ENCODE measurements at regions not wholly inside any gene's neighbourhood (a gene's known extent, or its start where the extent isn't known, plus 50 kb on each side); places are given as distances from the start of the nearest gene placed in this dataset.

DNA sequence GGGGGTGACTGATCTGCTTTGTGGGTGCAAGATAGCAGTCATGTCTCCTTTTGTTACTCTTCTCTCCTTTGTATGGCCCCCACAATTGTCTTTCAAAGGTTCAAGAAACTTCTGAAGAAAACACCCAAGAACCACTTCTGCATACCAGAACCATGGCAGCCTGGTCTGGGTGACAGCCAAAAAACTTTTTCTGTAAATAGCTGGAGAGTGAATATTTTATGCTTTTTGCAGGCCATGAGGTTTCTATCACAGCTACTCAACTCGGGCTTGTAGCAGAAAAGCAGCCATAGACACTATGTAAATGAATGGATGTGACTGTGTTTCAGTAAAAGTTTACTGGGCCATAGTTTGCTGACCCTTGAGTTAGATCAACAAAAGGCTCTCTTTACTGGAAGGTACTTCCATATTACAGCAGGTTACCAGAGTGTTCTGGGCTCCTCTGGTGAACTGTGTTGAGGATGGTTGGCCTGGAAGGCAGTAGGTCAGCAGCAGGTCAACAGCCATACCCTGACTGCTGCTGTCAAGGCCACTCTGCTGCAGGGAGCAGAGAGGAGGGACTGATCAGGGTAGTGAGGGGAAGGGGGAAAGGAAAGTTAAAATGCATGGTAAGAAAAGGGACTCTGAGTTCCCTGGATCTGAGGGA lies 116.4 kb downstream of the GDAP2 start:
- H4K20me1 ChIP-seq (ENCODE audit: insufficient read depth), result no peaks in the 10 kb centered on the region
- H3K36me3 ChIP-seq (replicated peaks in 1 of 2; ENCODE audit: control insufficient read depth in 1 of 2, insufficient read depth in 2 of 2, low read length in 1 of 2), result no peaks in the 10 kb centered on the region
- H3K9me2 ChIP-seq, result no peaks in the 10 kb centered on the region
- H3K4me2 ChIP-seq, result peak overlapping the region; percentile 55; the same call in 1 of the 2 replicates
- H3K9me3 ChIP-seq, result no peaks in the 10 kb centered on the region
- H3K27ac ChIP-seq (ENCODE audit: low read depth in 2 of 2, low read length in 1 of 2), result peak overlapping the region; percentile 73 to 78
- POLR2A ChIA-PET, result no interaction called here
- WGBS (ENCODE audit: low lambda C conversion rate), result 13% methylated on average over 1 of the region's 1 CpG
- DNase-seq, result no peak
- no peak overlapping the region for H3K4me3 ChIP-seq (ENCODE audit: low read depth in 2 of 2, low read length in 1 of 2)
- H2AFZ ChIP-seq (ENCODE audit: low read depth), result peak overlapping the region; percentile 34; the same call in 1 of the 2 replicates
- no peak overlapping the region for H3K9ac ChIP-seq
- no peaks in the 10 kb centered on the region for H3K27me3 ChIP-seq (ENCODE audit: insufficient read depth)
- H3K4me1 ChIP-seq (ENCODE audit: control insufficient read depth in 1 of 2, insufficient read depth in 2 of 2, low read depth in 1 of 2, low read length in 1 of 2), result peaks cover 12 to 14% of the 10 kb centered on the region in 2 experiments; a peak in 3 of 4 replicates
- H3F3A ChIP-seq (replicated peaks; ENCODE audit: insufficient read depth), result peaks cover 18% of the 10 kb centered on the region
- no peaks in the 10 kb centered on the region for H3K79me2 ChIP-seq (ENCODE audit: insufficient read depth)
- TF ChIP-seq SIN3A (IDR thresholded peaks at IDR 0.05; ENCODE audit: borderline replicate concordance, low read depth, low read length) (no peak), GATA2 (CRISPR knock-in tag; IDR thresholded peaks at IDR 0.05) (no peak), YY1 (IDR thresholded peaks at IDR 0.05; ENCODE audit: low read depth) (peak; percentile 23; the same call in 1 of the 2 replicates), JUND (IDR thresholded peaks at IDR 0.05) (peak; percentile 23; the same call in 1 of the 2 replicates), POLR2AphosphoS5 (IDR thresholded peaks at IDR 0.05; ENCODE audit: low read depth, low read length) (peak; percentile 31; the same call in 1 of the 2 replicates), NFIC (IDR thresholded peaks at IDR 0.05; ENCODE audit: borderline replicate concordance) (peak; percentile 65; the same call in 1 of the 2 replicates), TAF1 (IDR thresholded peaks at IDR 0.05; ENCODE audit: borderline replicate concordance, low read depth, low read length) (no peak), FOSL2 (IDR thresholded peaks at IDR 0.05; ENCODE audit: borderline replicate concordance, low read depth) (no peak), TCF12 (IDR thresholded peaks at IDR 0.05) (peak; percentile 79), GABPA (IDR thresholded peaks at IDR 0.05; ENCODE audit: low read depth) (no peak), EP300 (IDR thresholded peaks at IDR 0.05; ENCODE audit: borderline replicate concordance in 1 of 2, low read depth in 1 of 2, low read length in 1 of 2) (peak in 1 of 2 experiments; percentile 49; a peak in 1 of 4 replicates)
- TF ChIP-seq, protein P1, sequence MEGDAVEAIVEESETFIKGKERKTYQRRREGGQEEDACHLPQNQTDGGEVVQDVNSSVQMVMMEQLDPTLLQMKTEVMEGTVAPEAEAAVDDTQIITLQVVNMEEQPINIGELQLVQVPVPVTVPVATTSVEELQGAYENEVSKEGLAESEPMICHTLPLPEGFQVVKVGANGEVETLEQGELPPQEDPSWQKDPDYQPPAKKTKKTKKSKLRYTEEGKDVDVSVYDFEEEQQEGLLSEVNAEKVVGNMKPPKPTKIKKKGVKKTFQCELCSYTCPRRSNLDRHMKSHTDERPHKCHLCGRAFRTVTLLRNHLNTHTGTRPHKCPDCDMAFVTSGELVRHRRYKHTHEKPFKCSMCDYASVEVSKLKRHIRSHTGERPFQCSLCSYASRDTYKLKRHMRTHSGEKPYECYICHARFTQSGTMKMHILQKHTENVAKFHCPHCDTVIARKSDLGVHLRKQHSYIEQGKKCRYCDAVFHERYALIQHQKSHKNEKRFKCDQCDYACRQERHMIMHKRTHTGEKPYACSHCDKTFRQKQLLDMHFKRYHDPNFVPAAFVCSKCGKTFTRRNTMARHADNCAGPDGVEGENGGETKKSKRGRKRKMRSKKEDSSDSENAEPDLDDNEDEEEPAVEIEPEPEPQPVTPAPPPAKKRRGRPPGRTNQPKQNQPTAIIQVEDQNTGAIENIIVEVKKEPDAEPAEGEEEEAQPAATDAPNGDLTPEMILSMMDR (IDR thresholded peaks at IDR 0.05), result no peak
- TF ChIP-seq, protein P2, sequence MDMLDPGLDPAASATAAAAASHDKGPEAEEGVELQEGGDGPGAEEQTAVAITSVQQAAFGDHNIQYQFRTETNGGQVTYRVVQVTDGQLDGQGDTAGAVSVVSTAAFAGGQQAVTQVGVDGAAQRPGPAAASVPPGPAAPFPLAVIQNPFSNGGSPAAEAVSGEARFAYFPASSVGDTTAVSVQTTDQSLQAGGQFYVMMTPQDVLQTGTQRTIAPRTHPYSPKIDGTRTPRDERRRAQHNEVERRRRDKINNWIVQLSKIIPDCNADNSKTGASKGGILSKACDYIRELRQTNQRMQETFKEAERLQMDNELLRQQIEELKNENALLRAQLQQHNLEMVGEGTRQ (IDR thresholded peaks at IDR 0.05; ENCODE audit: borderline replicate concordance, low read depth, low read length), result no peak
- TF ChIP-seq, protein P3, sequence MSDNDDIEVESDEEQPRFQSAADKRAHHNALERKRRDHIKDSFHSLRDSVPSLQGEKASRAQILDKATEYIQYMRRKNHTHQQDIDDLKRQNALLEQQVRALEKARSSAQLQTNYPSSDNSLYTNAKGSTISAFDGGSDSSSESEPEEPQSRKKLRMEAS (IDR thresholded peaks at IDR 0.05; ENCODE audit: low read depth), result peak; percentile 25; the same call in 1 of the 2 replicates
- TF ChIP-seq, protein P4, sequence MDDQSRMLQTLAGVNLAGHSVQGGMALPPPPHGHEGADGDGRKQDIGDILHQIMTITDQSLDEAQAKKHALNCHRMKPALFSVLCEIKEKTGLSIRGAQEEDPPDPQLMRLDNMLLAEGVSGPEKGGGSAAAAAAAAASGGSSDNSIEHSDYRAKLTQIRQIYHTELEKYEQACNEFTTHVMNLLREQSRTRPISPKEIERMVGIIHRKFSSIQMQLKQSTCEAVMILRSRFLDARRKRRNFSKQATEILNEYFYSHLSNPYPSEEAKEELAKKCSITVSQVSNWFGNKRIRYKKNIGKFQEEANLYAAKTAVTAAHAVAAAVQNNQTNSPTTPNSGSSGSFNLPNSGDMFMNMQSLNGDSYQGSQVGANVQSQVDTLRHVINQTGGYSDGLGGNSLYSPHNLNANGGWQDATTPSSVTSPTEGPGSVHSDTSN (IDR thresholded peaks at IDR 0.05), result peak; percentile 52
- CTCF ChIA-PET, result interaction anchor here (1.5 to 6.7 kb wide), 2 partner anchors 54 to 82 kb away, joined by 3 to 57 read pairs; no protein-coding TSS in a partner anchor

Small RNA genes lying in the stretch of these regions (small RNA-seq; reads per million reads assigned to genes)
- gene AL390877.1 (0 to 1.6 (median 0) reads per million in 7 experiments), gene RF00561 (0 reads per million in 7 experiments)

Measured in SK-N-SH (cell line).